C4-2B (cell line): ENCODE measurements at regions not wholly inside any gene's neighbourhood (a gene's known extent, or its start where the extent isn't known, plus 50 kb on each side); places are given as distances from the start of the nearest gene placed in this dataset.

Experiments
- ZFX ChIP-seq: fragments of 450-650 bp; IDR thresholded peaks from 2 replicates; pipeline ENCODE4 v1.6.1; 2017
- TF ChIP-seq, protein P1 (sequence below): fragments of 450-650 bp; conservative IDR thresholded peaks from 2 replicates; pipeline ENCODE4 v1.5.1; 2017; ENCODE audit warnings: mild to moderate bottlenecking

GRCh38 chr2:67046591-67046990 is 350.5 kb upstream of the ETAA1 start:
- TF ChIP-seq, protein P1, sequence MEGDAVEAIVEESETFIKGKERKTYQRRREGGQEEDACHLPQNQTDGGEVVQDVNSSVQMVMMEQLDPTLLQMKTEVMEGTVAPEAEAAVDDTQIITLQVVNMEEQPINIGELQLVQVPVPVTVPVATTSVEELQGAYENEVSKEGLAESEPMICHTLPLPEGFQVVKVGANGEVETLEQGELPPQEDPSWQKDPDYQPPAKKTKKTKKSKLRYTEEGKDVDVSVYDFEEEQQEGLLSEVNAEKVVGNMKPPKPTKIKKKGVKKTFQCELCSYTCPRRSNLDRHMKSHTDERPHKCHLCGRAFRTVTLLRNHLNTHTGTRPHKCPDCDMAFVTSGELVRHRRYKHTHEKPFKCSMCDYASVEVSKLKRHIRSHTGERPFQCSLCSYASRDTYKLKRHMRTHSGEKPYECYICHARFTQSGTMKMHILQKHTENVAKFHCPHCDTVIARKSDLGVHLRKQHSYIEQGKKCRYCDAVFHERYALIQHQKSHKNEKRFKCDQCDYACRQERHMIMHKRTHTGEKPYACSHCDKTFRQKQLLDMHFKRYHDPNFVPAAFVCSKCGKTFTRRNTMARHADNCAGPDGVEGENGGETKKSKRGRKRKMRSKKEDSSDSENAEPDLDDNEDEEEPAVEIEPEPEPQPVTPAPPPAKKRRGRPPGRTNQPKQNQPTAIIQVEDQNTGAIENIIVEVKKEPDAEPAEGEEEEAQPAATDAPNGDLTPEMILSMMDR: no peak
- no peak for TF ChIP-seq ZFX
